GM23338 (cell line): ENCODE measurements at regions not wholly inside any gene's neighbourhood (a gene's known extent, or its start where the extent isn't known, plus 50 kb on each side); places are given as distances from the start of the nearest gene placed in this dataset.

Source experiments
- ATAC-seq: fragments of 200-7000 bp; cut with Tn5 transposase; 3 replicates; pipeline ENCODE4 v1.9.1; 2020
- DNase-seq: peaks from one replicate; pipeline ENCODE4 v3.0.0-alpha.2; 2015; ENCODE audit warnings: low spot score
- H2AFZ ChIP-seq: fragments of 200-600 bp; sonication (generic); 2 replicates; pipeline ENCODE4 v1.8.0; 2016; ENCODE audit warnings: antibody characterized with exemption, mild to moderate bottlenecking, moderate library complexity
- H3F3A ChIP-seq: fragments of 200-600 bp; sonication (generic); replicated peaks from 2 replicates; pipeline ENCODE4 v1.8.0; 2017; ENCODE audit warnings: antibody characterized with exemption, mixed run types, low read depth
- H3K27ac ChIP-seq: fragments of 200-600 bp; sonication (generic); 2 replicates; pipeline ENCODE4 v1.6.1; 2016; ENCODE audit warnings: low read depth
- H3K27me3 ChIP-seq: fragments of 200-600 bp; sonication (generic); 2 replicates; pipeline ENCODE4 v1.8.0; 2016; ENCODE audit warnings: mild to moderate bottlenecking, mixed run types, moderate library complexity; ENCODE audit not compliant: insufficient read depth
- H3K36me3 ChIP-seq: fragments of 200-600 bp; sonication (generic); 2 replicates; pipeline ENCODE4 v1.8.0; 2016; ENCODE audit warnings: mild to moderate bottlenecking; ENCODE audit not compliant: insufficient read depth
- H3K4me1 ChIP-seq: fragments of 200-600 bp; sonication (generic); 2 replicates; pipeline ENCODE4 v1.8.0; 2016; ENCODE audit warnings: mild to moderate bottlenecking, moderate library complexity; ENCODE audit not compliant: insufficient read depth
- H3K4me2 ChIP-seq: fragments of 200-600 bp; sonication (generic); 2 replicates; pipeline ENCODE4 v1.7.1; 2017; ENCODE audit warnings: mixed run types
- H3K4me3 ChIP-seq: fragments of 200-600 bp; sonication (generic); 2 replicates; pipeline ENCODE4 v1.6.1; 2016; ENCODE audit warnings: mixed run types
- H3K79me2 ChIP-seq: fragments of 200-600 bp; sonication (generic); replicated peaks from 2 replicates; pipeline ENCODE4 v1.8.0; 2017; ENCODE audit warnings: mild to moderate bottlenecking; ENCODE audit not compliant: insufficient read depth
- H3K9me2 ChIP-seq: fragments of 200-600 bp; sonication (generic); 2 replicates; pipeline ENCODE4 v1.8.0; 2017; ENCODE audit not compliant: insufficient read depth
- H4K20me1 ChIP-seq: fragments of 200-600 bp; sonication (generic); replicated peaks from 2 replicates; pipeline ENCODE4 v1.8.0; 2017; ENCODE audit warnings: mild to moderate bottlenecking; ENCODE audit not compliant: insufficient read depth
- H3K27ac Mint-ChIP-seq: 2 replicates; pipeline ENCODE4 v1.8.0; 2020; ENCODE audit warnings: inconsistent platforms, mild to moderate bottlenecking, moderate library complexity, mixed read lengths
- H3K27me3 Mint-ChIP-seq: 3 replicates; pipeline ENCODE4 v1.8.0; 2022; ENCODE audit warnings: low read depth, mild to moderate bottlenecking, moderate library complexity, mixed read lengths, inconsistent platforms; ENCODE audit not compliant: insufficient read depth, poor library complexity
- H3K36me3 Mint-ChIP-seq: 3 replicates; pipeline ENCODE4 v1.8.0; 2021; ENCODE audit warnings: low read depth, mild to moderate bottlenecking, inconsistent platforms, moderate library complexity, mixed read lengths
- H3K4me1 Mint-ChIP-seq: 3 replicates; pipeline ENCODE4 v1.8.0; 2020; ENCODE audit warnings: mild to moderate bottlenecking, inconsistent platforms, mixed read lengths
- H3K4me3 Mint-ChIP-seq: 3 replicates; pipeline ENCODE4 v1.8.0; 2021; ENCODE audit warnings: moderate library complexity, mild to moderate bottlenecking, inconsistent platforms, mixed read lengths
- H3K9me3 Mint-ChIP-seq: 3 replicates; pipeline ENCODE4 v1.8.0; 2020; ENCODE audit warnings: moderate library complexity, mild to moderate bottlenecking, inconsistent platforms, mixed read lengths
- CREB1 ChIP-seq: fragments of 250-450 bp; sonication (Bioruptor Pico); IDR thresholded peaks from 2 replicates; pipeline ENCODE4 v1.5.0; 2020; ENCODE audit warnings: low read depth, mild to moderate bottlenecking, moderate library complexity
- JUNB ChIP-seq: IDR thresholded peaks from one replicate; pipeline ENCODE4 v1.6.1; 2016; ENCODE audit warnings: antibody characterized with exemption; ENCODE audit not compliant: unreplicated experiment
- STAT1 ChIP-seq: IDR thresholded peaks from one replicate; pipeline ENCODE4 v1.6.1; 2016; ENCODE audit warnings: antibody characterized with exemption; ENCODE audit not compliant: unreplicated experiment
- TF ChIP-seq, protein P1 (sequence below), 2 experiments: fragments of 200-600 bp in 1 of 2; sonication (generic) in 1 of 2; conservative IDR thresholded peaks; 2 replicates each; pipeline versions ENCODE4 v1.5.1 to v1.6.1; 2016 to 2017; ENCODE audit warnings: antibody characterized with exemption in 2 of 2, low read depth in 2 of 2, mild to moderate bottlenecking in 2 of 2, moderate library complexity in 1 of 2
- TF ChIP-seq, protein P2 (sequence below): IDR thresholded peaks from one replicate; pipeline ENCODE4 v1.6.1; 2018; ENCODE audit warnings: antibody characterized with exemption; ENCODE audit not compliant: unreplicated experiment
- TF ChIP-seq, protein P3 (sequence below): fragments of 250-450 bp; sonication (Bioruptor Pico); IDR thresholded peaks from 2 replicates; pipeline ENCODE4 v1.5.0; 2020; ENCODE audit warnings: mild to moderate bottlenecking, moderate library complexity

- TF ChIP-seq, protein P1, sequence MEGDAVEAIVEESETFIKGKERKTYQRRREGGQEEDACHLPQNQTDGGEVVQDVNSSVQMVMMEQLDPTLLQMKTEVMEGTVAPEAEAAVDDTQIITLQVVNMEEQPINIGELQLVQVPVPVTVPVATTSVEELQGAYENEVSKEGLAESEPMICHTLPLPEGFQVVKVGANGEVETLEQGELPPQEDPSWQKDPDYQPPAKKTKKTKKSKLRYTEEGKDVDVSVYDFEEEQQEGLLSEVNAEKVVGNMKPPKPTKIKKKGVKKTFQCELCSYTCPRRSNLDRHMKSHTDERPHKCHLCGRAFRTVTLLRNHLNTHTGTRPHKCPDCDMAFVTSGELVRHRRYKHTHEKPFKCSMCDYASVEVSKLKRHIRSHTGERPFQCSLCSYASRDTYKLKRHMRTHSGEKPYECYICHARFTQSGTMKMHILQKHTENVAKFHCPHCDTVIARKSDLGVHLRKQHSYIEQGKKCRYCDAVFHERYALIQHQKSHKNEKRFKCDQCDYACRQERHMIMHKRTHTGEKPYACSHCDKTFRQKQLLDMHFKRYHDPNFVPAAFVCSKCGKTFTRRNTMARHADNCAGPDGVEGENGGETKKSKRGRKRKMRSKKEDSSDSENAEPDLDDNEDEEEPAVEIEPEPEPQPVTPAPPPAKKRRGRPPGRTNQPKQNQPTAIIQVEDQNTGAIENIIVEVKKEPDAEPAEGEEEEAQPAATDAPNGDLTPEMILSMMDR (conservative IDR thresholded peaks at IDR 0.05; ENCODE audit: low read depth in 2 of 2), result no peak
- no peak for TF ChIP-seq JUNB
Observed at GRCh38 chr4:126715681-126716080, 917.1 kb upstream of the INTU start (continued).

DNA sequence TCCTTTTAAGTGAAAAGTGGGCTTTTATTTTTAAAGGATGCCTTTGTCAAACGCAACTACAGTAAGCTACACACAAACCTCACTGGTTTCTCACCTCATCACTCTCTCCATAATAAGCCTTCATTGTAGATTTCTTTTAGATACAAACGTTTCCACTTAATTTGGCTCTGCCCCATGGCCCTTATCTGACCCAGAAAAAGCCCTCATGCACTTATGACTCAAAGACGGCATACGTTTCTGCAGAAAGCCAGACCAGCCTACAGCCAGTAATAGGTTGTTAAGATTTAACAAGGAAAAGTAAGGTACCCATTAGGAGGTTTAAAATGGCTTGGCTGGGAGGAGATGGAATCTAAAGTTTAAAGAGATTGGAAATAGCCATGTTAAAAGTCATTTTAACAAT lies 914.6 kb upstream of the INTU start:
- H3K4me3 ChIP-seq, result no peak overlapping the region
- no peak for DNase-seq
- H3K4me3 Mint-ChIP-seq, result no peak overlapping the region
- no peaks in the 10 kb centered on the region for H3K27me3 ChIP-seq
- H3K4me2 ChIP-seq, result no peak overlapping the region
- TF ChIP-seq, protein P2, sequence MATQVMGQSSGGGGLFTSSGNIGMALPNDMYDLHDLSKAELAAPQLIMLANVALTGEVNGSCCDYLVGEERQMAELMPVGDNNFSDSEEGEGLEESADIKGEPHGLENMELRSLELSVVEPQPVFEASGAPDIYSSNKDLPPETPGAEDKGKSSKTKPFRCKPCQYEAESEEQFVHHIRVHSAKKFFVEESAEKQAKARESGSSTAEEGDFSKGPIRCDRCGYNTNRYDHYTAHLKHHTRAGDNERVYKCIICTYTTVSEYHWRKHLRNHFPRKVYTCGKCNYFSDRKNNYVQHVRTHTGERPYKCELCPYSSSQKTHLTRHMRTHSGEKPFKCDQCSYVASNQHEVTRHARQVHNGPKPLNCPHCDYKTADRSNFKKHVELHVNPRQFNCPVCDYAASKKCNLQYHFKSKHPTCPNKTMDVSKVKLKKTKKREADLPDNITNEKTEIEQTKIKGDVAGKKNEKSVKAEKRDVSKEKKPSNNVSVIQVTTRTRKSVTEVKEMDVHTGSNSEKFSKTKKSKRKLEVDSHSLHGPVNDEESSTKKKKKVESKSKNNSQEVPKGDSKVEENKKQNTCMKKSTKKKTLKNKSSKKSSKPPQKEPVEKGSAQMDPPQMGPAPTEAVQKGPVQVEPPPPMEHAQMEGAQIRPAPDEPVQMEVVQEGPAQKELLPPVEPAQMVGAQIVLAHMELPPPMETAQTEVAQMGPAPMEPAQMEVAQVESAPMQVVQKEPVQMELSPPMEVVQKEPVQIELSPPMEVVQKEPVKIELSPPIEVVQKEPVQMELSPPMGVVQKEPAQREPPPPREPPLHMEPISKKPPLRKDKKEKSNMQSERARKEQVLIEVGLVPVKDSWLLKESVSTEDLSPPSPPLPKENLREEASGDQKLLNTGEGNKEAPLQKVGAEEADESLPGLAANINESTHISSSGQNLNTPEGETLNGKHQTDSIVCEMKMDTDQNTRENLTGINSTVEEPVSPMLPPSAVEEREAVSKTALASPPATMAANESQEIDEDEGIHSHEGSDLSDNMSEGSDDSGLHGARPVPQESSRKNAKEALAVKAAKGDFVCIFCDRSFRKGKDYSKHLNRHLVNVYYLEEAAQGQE, result no peak
- no peak for TF ChIP-seq STAT1
- TF ChIP-seq, protein P3, sequence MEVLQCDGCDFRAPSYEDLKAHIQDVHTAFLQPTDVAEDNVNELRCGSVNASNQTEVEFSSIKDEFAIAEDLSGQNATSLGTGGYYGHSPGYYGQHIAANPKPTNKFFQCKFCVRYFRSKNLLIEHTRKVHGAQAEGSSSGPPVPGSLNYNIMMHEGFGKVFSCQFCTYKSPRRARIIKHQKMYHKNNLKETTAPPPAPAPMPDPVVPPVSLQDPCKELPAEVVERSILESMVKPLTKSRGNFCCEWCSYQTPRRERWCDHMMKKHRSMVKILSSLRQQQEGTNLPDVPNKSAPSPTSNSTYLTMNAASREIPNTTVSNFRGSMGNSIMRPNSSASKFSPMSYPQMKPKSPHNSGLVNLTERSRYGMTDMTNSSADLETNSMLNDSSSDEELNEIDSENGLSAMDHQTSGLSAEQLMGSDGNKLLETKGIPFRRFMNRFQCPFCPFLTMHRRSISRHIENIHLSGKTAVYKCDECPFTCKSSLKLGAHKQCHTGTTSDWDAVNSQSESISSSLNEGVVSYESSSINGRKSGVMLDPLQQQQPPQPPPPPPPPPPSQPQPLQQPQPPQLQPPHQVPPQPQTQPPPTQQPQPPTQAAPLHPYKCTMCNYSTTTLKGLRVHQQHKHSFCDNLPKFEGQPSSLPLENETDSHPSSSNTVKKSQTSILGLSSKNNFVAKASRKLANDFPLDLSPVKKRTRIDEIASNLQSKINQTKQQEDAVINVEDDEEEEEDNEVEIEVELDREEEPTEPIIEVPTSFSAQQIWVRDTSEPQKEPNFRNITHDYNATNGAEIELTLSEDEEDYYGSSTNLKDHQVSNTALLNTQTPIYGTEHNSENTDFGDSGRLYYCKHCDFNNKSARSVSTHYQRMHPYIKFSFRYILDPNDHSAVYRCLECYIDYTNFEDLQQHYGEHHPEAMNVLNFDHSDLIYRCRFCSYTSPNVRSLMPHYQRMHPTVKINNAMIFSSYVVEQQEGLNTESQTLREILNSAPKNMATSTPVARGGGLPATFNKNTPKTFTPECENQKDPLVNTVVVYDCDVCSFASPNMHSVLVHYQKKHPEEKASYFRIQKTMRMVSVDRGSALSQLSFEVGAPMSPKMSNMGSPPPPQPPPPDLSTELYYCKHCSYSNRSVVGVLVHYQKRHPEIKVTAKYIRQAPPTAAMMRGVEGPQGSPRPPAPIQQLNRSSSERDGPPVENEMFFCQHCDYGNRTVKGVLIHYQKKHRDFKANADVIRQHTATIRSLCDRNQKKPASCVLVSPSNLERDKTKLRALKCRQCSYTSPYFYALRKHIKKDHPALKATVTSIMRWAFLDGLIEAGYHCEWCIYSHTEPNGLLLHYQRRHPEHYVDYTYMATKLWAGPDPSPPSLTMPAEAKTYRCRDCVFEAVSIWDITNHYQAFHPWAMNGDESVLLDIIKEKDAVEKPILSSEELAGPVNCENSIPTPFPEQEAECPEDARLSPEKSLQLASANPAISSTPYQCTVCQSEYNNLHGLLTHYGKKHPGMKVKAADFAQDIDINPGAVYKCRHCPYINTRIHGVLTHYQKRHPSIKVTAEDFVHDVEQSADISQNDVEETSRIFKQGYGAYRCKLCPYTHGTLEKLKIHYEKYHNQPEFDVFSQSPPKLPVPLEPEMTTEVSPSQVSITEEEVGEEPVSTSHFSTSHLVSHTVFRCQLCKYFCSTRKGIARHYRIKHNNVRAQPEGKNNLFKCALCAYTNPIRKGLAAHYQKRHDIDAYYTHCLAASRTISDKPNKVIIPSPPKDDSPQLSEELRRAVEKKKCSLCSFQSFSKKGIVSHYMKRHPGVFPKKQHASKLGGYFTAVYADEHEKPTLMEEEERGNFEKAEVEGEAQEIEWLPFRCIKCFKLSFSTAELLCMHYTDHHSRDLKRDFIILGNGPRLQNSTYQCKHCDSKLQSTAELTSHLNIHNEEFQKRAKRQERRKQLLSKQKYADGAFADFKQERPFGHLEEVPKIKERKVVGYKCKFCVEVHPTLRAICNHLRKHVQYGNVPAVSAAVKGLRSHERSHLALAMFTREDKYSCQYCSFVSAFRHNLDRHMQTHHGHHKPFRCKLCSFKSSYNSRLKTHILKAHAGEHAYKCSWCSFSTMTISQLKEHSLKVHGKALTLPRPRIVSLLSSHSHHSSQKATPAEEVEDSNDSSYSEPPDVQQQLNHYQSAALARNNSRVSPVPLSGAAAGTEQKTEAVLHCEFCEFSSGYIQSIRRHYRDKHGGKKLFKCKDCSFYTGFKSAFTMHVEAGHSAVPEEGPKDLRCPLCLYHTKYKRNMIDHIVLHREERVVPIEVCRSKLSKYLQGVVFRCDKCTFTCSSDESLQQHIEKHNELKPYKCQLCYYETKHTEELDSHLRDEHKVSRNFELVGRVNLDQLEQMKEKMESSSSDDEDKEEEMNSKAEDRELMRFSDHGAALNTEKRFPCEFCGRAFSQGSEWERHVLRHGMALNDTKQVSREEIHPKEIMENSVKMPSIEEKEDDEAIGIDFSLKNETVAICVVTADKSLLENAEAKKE (CRISPR knock-in tag), result no peak
- TF ChIP-seq CREB1, result no peak
- peaks cover 15% of the 10 kb centered on the region for H3K4me1 Mint-ChIP-seq
- H3K27me3 Mint-ChIP-seq, result no peaks in the 10 kb centered on the region
- no peak overlapping the region; the same call in 1 of the 2 replicates for H3K27ac Mint-ChIP-seq
- no peak for ATAC-seq
- peaks cover 4% of the 10 kb centered on the region; the same call in 2 of the 3 replicates for H3K9me3 Mint-ChIP-seq
- peaks cover 21% of the 10 kb centered on the region for H3K36me3 Mint-ChIP-seq
- no peak overlapping the region for H3K27ac ChIP-seq
- no peaks in the 10 kb centered on the region for H3K36me3 ChIP-seq
- H2AFZ ChIP-seq, result no peak overlapping the region
- H3F3A ChIP-seq, result no peaks in the 10 kb centered on the region
- peaks cover 18% of the 10 kb centered on the region for H3K4me1 ChIP-seq
- no peaks in the 10 kb centered on the region for H3K79me2 ChIP-seq
- H3K9me2 ChIP-seq, result peaks cover 20% of the 10 kb centered on the region
- H4K20me1 ChIP-seq, result no peaks in the 10 kb centered on the region
